OCI-LY1 (cell line): ENCODE measurements at regions not wholly inside any gene's neighbourhood (a gene's known extent, or its start where the extent isn't known, plus 50 kb on each side); places are given as distances from the start of the nearest gene placed in this dataset.

ENCODE experiments used
- EZH2 ChIP-seq: fragments of 200-600 bp; sonication (generic), shearing (Covaris generic); IDR thresholded peaks from 2 replicates; pipeline ENCODE4 v1.8.0; 2017; ENCODE audit warnings: borderline replicate concordance, mixed run types, mild to moderate bottlenecking, antibody characterized with exemption, low read length, moderate library complexity, mixed read lengths
- TF ChIP-seq, protein P1 (sequence below): fragments of 200-600 bp; sonication (generic), shearing (Covaris generic); IDR thresholded peaks from 2 replicates; pipeline ENCODE4 v1.5.1; 2017; ENCODE audit warnings: mild to moderate bottlenecking, antibody characterized with exemption, low read length, moderate library complexity, mixed read lengths

DNA sequence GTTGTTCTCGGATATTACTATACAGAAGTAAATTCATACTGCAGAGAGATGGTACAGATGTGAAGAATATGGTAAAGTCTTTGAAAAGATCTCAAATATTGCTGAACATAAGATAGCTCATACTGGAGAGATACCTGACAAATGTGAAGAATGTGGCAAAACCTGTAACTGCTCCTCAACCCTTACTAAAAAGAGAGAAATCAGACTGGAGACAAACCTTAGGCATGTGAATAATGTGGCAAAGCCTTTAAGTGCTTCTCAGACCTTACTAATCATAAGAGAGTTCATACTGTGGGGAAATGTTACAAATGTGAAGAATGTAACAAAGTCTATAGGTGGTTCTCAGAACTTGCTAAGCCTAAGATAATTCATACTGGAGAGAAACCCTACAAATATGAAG is 986.0 kb upstream of the TSPY4 start:
- TF ChIP-seq, protein P1, sequence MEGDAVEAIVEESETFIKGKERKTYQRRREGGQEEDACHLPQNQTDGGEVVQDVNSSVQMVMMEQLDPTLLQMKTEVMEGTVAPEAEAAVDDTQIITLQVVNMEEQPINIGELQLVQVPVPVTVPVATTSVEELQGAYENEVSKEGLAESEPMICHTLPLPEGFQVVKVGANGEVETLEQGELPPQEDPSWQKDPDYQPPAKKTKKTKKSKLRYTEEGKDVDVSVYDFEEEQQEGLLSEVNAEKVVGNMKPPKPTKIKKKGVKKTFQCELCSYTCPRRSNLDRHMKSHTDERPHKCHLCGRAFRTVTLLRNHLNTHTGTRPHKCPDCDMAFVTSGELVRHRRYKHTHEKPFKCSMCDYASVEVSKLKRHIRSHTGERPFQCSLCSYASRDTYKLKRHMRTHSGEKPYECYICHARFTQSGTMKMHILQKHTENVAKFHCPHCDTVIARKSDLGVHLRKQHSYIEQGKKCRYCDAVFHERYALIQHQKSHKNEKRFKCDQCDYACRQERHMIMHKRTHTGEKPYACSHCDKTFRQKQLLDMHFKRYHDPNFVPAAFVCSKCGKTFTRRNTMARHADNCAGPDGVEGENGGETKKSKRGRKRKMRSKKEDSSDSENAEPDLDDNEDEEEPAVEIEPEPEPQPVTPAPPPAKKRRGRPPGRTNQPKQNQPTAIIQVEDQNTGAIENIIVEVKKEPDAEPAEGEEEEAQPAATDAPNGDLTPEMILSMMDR, result no peak
- no peak for TF ChIP-seq EZH2
